Peyer's patch (tissue), 4 donors: ENCODE measurements at regions not wholly inside any gene's neighbourhood (a gene's known extent, or its start where the extent isn't known, plus 50 kb on each side); places are given as distances from the start of the nearest gene placed in this dataset.
"Not testable (repeated sequence)": the region's sequence is repeated elsewhere in the genome, so short reads cannot be mapped to it uniquely, and the experiment has no call there.

Source experiments
- DNase-seq, 3 donors: peaks; one replicate each; pipeline ENCODE4 v3.0.0-alpha.2; 2017 to 2019
- H3K27ac ChIP-seq, 4 donors: fragments of 200-600 bp; sonication (generic); one replicate each; pipeline ENCODE4 v1.5.1; 2016 to 2019
- H3K27me3 ChIP-seq, 2 donors: fragments of 200-600 bp; sonication (generic); one replicate each; pipeline ENCODE4 v1.5.1; 2019
- H3K36me3 ChIP-seq, 3 donors: fragments of 200-600 bp; sonication (generic); one replicate each; pipeline ENCODE4 v1.5.1; 2016 to 2019
- H3K4me1 ChIP-seq, 4 donors: fragments of 200-600 bp; sonication (generic); one replicate each; pipeline ENCODE4 v1.5.1; 2016 to 2019
- H3K4me3 ChIP-seq, 4 donors: fragments of 200-600 bp; sonication (generic); 1 replicate in 3 of 4; 2 replicates in 1 of 4; pipeline ENCODE4 v1.5.1; 2016 to 2019; ENCODE audit warnings: mild to moderate bottlenecking in 1 of 4
- H3K9me3 ChIP-seq, 4 donors: fragments of 200-600 bp; sonication (generic); one replicate each; pipeline ENCODE4 v1.5.1; 2016 to 2019; ENCODE audit warnings: mild to moderate bottlenecking in 1 of 4
- CTCF ChIP-seq, 6 experiments: fragments of 450-650 bp in 4 of 6; fragments of 200-600 bp in 2 of 6; sonication (generic) in 1 of 6; IDR thresholded peaks; one replicate each; pipeline ENCODE4 v1.5.1; 2017 to 2019; ENCODE audit warnings: antibody characterized with exemption in 6 of 6, mild to moderate bottlenecking in 3 of 6, moderate library complexity in 1 of 6
- POLR2A ChIP-seq, 2 donors: fragments of 450-650 bp; IDR thresholded peaks; one replicate each; pipeline ENCODE4 v1.5.1; 2017; ENCODE audit warnings: antibody characterized with exemption in 2 of 2, mild to moderate bottlenecking in 2 of 2, moderate library complexity in 2 of 2

DNA sequence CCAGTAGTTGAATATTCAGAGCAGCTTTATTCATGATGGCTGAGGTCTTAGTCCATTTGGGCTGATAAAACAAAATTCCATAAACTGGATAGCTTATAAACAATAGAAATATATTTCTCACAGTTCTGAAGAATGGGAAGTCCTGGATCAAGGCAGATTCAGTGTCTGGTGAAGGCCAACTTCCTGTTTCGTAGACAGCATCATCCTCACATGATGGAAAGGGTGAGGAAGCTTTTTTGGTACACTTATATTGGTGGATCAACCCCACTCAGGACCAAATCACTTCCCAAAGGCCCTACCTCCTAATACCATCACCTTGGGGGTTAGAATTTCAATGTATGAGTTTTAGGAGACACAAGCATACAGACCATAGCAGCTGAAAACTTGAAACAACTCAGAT, 224.2 kb downstream of the CYB561 start:
- Histone ChIP-seq H3K27me3 (no peaks in the 10 kb centered on the region), H3K36me3 (no peaks in the 10 kb centered on the region), H3K27ac (no peak overlapping the region), H3K4me3 (no peak overlapping the region), H3K9me3 (no peaks in the 10 kb centered on the region), H3K4me1 (no peaks in the 10 kb centered on the region)
- no peak for DNase-seq
- TF ChIP-seq POLR2A (IDR thresholded peaks at IDR 0.05) = no peak
- TF ChIP-seq CTCF (IDR thresholded peaks at IDR 0.05) = no peak

DNA sequence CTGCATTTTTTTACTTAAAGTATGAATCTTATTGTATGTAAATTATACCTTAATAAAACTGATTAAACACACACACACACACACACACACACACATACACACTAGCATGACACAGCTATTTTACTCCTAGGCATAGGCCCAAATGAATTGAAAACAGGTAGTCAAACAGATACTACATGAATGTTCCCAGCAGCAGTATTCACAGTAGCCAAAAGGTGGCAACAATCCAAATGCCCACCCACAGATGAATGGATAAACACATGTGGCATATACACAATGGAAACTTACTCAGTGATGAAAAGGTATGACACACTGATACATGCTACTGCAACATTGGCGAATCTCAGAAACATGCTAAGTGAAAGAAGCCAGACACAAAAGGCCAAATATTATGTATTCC, 223.5 kb downstream of the CYB561 start:
- Histone ChIP-seq H3K4me3 (no peak overlapping the region), H3K27me3 (no peaks in the 10 kb centered on the region), H3K36me3 (no peaks in the 10 kb centered on the region), H3K9me3 (no peaks in the 10 kb centered on the region), H3K4me1 (no peaks in the 10 kb centered on the region), H3K27ac (no peak overlapping the region)
- TF ChIP-seq POLR2A (IDR thresholded peaks at IDR 0.05) = no peak
- no peak for DNase-seq

DNA sequence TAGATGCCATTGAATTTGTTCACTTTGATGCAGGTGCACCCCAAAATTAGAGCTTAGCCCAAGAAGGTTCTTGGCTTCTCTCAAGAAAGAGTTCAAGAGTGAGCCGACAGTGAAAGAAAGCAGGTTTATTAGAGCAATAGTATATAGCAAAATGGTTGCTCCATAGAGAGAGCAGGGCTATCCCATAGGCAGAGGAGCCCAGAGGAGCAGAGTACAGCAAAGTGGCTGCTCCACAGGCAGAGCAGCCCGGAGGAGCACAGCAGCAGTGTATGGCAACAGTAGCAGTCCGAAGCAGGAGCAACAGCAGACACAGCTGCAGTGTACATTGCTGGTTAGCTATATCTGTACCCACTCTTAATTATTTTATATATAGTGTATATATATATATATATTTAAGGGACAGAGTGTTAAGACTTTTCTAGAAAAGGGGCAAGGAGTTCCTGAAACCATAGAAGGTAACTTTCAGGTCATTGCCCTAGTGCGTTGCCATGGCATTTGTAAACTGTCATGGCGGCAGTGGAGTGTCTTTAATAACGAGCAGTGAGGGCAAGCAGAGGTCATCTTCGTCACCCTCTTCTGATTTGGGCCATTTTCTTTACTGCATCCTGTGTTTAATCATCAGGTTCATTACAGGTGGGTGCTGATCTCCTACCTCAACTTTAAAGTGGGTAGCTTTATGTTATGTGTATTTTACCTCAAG, 222.7 kb downstream of the CYB561 start:
- Histone ChIP-seq H3K4me1 (no peaks in the 10 kb centered on the region), H3K4me3 (no peak overlapping the region), H3K36me3 (no peaks in the 10 kb centered on the region), H3K27ac (no peak overlapping the region), H3K9me3 (no peaks in the 10 kb centered on the region), H3K27me3 (no peaks in the 10 kb centered on the region)
- DNase-seq = no peak
- TF ChIP-seq POLR2A (IDR thresholded peaks at IDR 0.05) (no peak), CTCF (IDR thresholded peaks at IDR 0.05) (no peak)

- TF ChIP-seq CTCF (IDR thresholded peaks at IDR 0.05) (no peak), POLR2A (IDR thresholded peaks at IDR 0.05) (no peak)
- DNase-seq = no peak
- Histone ChIP-seq H3K36me3 (no peaks in the 10 kb centered on the region), H3K4me3 (no peak overlapping the region), H3K4me1 (no peaks in the 10 kb centered on the region), H3K27ac (no peak overlapping the region), H3K9me3 (no peaks in the 10 kb centered on the region), H3K27me3 (no peaks in the 10 kb centered on the region)
These were observed 221.5 kb downstream of the CYB561 start for GRCh38 chr17:63224644-63225043.

DNA sequence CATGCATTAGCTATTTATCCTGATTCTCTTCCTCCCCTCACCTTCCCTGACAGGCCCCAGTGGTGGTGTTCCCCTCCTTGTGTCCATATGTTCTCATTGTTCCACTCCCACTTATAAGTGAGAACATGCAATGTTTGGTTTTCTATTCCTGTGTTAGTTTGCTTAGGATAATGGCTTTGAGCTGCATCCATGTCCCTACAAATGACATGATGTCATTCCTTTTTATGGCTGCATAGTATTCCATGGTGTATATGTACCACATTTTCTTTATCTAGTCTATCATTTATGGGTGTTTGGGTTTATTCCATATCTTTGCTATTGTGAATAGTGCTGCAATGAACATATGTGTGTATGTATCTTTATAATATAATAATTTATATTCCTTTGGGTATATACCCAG, 219.4 kb downstream of the CYB561 start:
- not testable (repeated sequence) for H3K27me3 ChIP-seq, DNase-seq, H3K27ac ChIP-seq, H3K4me1 ChIP-seq, H3K9me3 ChIP-seq, H3K4me3 ChIP-seq, H3K36me3 ChIP-seq

- H3K9me3 ChIP-seq, H3K36me3 ChIP-seq, H3K4me1 ChIP-seq, H3K27me3 ChIP-seq, H3K4me3 ChIP-seq, H3K27ac ChIP-seq, DNase-seq: not testable (repeated sequence)
These were observed 215.0 kb downstream of the CYB561 start for GRCh38 chr17:63231015-63231620.

- H3K4me3 ChIP-seq = no peak overlapping the region
- no peaks in the 10 kb centered on the region for H3K27me3 ChIP-seq
- peaks cover 0 to 5% (median 2%) of the 10 kb centered on the region in 4 donors for H3K9me3 ChIP-seq
- TF ChIP-seq POLR2A (IDR thresholded peaks at IDR 0.05) (no peak), CTCF (IDR thresholded peaks at IDR 0.05) (no peak)
- DNase-seq = no peak
- H3K27ac ChIP-seq = no peak overlapping the region
- H3K4me1 ChIP-seq = no peaks in the 10 kb centered on the region
- no peaks in the 10 kb centered on the region for H3K36me3 ChIP-seq
These were observed 213.4 kb downstream of the CYB561 start for GRCh38 chr17:63232565-63233310.
